Mammary epithelial cell (primary cell): ENCODE measurements at regions not wholly inside any gene's neighbourhood (a gene's known extent, or its start where the extent isn't known, plus 50 kb on each side); places are given as distances from the start of the nearest gene placed in this dataset.

ENCODE experiments used
- EZH2 ChIP-seq: IDR thresholded peaks from 2 replicates; pipeline ENCODE4 v1.6.1; 2012; ENCODE audit warnings: low read length, inconsistent platforms, borderline replicate concordance
- TF ChIP-seq, protein P1 (sequence below), 2 donors: IDR thresholded peaks in 1 of 2; conservative IDR thresholded peaks in 1 of 2; 2 replicates each; pipeline ENCODE4 v1.5.1; 2011 to 2012; ENCODE audit warnings: inconsistent platforms in 2 of 2, low read length in 2 of 2, mild to moderate bottlenecking in 2 of 2, control low read depth in 1 of 2, low read depth in 1 of 2; ENCODE audit not compliant: insufficient read depth in 1 of 2; ENCODE audit errors: extremely low read depth in 1 of 2

DNA sequence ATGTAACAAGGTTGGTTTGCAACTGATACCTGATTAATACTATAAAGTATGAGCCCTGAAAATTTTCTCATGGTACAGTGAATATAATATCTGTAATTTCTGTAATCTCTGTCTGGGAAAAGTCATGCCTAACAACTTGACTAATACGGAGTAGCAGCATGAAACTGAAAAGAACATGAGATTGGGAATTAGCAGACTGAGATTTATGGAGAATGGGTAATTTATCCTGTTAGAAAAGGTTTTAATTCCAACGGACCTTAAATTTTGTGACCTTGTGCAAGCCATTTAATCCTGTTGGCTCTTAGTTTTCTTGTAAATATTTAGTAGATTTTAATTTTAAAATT lies 90.2 kb upstream of the CMC1 start:
- no peak for TF ChIP-seq EZH2
- TF ChIP-seq, protein P1, sequence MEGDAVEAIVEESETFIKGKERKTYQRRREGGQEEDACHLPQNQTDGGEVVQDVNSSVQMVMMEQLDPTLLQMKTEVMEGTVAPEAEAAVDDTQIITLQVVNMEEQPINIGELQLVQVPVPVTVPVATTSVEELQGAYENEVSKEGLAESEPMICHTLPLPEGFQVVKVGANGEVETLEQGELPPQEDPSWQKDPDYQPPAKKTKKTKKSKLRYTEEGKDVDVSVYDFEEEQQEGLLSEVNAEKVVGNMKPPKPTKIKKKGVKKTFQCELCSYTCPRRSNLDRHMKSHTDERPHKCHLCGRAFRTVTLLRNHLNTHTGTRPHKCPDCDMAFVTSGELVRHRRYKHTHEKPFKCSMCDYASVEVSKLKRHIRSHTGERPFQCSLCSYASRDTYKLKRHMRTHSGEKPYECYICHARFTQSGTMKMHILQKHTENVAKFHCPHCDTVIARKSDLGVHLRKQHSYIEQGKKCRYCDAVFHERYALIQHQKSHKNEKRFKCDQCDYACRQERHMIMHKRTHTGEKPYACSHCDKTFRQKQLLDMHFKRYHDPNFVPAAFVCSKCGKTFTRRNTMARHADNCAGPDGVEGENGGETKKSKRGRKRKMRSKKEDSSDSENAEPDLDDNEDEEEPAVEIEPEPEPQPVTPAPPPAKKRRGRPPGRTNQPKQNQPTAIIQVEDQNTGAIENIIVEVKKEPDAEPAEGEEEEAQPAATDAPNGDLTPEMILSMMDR (conservative IDR thresholded peaks at IDR 0.05 in 1 of 2, IDR thresholded peaks at IDR 0.05 in 1 of 2; ENCODE audit: extremely low read depth in 1 of 2, insufficient read depth in 1 of 2, low read depth in 1 of 2, low read length in 2 of 2): no peak
